Fibroblast of pulmonary artery (primary cell): ENCODE measurements at regions not wholly inside any gene's neighbourhood (a gene's known extent, or its start where the extent isn't known, plus 50 kb on each side); places are given as distances from the start of the nearest gene placed in this dataset.

Experiments
- DNase-seq: peaks from one replicate; pipeline ENCODE4 v3.0.0-alpha.2; 2010; ENCODE audit warnings: low read depth
- H3K4me3 ChIP-seq: replicated peaks from 2 replicates; pipeline ENCODE4 v1.5.1; 2011; ENCODE audit warnings: low read depth, mild to moderate bottlenecking, control low read depth, low read length, moderate library complexity
- CTCF ChIP-seq: IDR thresholded peaks from 2 replicates; pipeline ENCODE4 v1.5.1; 2011; ENCODE audit warnings: mild to moderate bottlenecking, control low read depth, low read length, inconsistent platforms; ENCODE audit errors: missing control alignments

- H3K4me3 ChIP-seq, result no peak overlapping the region
- DNase-seq, result no peak
- TF ChIP-seq CTCF, result no peak
Measured at GRCh38 chr5:155106221-155106620, 92.7 kb downstream of the KIF4B start.

GRCh38 chr5:155113888-155114287 lies 100.3 kb downstream of the KIF4B start:
- no peak for TF ChIP-seq CTCF
- no peak overlapping the region for H3K4me3 ChIP-seq
- DNase-seq, result no peak

- DNase-seq, result no peak
- no peak overlapping the region for H3K4me3 ChIP-seq
- no peak for TF ChIP-seq CTCF
Measured at GRCh38 chr5:155114655-155115054, 101.1 kb downstream of the KIF4B start.

- no peak for DNase-seq
- no peak for TF ChIP-seq CTCF
- H3K4me3 ChIP-seq, result no peak overlapping the region
Measured at GRCh38 chr5:155116456-155117251, 103.1 kb downstream of the KIF4B start.

- no peak overlapping the region for H3K4me3 ChIP-seq
- no peak for DNase-seq
- TF ChIP-seq CTCF, result no peak
Measured at GRCh38 chr5:155125551-155126095, 112.1 kb downstream of the KIF4B start.

- DNase-seq, result no peak
- no peak overlapping the region for H3K4me3 ChIP-seq
- no peak for TF ChIP-seq CTCF
Measured at GRCh38 chr5:155126573-155126972, 113.0 kb downstream of the KIF4B start.

- TF ChIP-seq CTCF, result no peak
- H3K4me3 ChIP-seq, result no peak overlapping the region
- DNase-seq, result no peak
Measured at GRCh38 chr5:155127552-155127951, 114.0 kb downstream of the KIF4B start.
